GM12864 (cell line): ENCODE measurements at regions not wholly inside any gene's neighbourhood (a gene's known extent, or its start where the extent isn't known, plus 50 kb on each side); places are given as distances from the start of the nearest gene placed in this dataset.

ENCODE experiments used
- DNase-seq: peaks from one replicate; pipeline ENCODE4 v3.0.0-alpha.2; 2011; ENCODE audit warnings: low read depth
- H3K4me3 ChIP-seq: 2 replicates; pipeline ENCODE4 v1.5.1; 2011; ENCODE audit warnings: mild to moderate bottlenecking, low read depth, low read length, control low read depth
- TF ChIP-seq, protein P1 (sequence below): IDR thresholded peaks from 2 replicates; pipeline ENCODE4 v1.5.1; 2011; ENCODE audit warnings: low read depth, mild to moderate bottlenecking, moderate library complexity, low read length, control low read depth, inconsistent platforms; ENCODE audit errors: missing control alignments

GRCh38 chr13:60214213-60215055 lies 50.7 kb upstream of the DIAPH3 start:
- H3K4me3 ChIP-seq: no peak overlapping the region
- no peak for DNase-seq
- TF ChIP-seq, protein P1, sequence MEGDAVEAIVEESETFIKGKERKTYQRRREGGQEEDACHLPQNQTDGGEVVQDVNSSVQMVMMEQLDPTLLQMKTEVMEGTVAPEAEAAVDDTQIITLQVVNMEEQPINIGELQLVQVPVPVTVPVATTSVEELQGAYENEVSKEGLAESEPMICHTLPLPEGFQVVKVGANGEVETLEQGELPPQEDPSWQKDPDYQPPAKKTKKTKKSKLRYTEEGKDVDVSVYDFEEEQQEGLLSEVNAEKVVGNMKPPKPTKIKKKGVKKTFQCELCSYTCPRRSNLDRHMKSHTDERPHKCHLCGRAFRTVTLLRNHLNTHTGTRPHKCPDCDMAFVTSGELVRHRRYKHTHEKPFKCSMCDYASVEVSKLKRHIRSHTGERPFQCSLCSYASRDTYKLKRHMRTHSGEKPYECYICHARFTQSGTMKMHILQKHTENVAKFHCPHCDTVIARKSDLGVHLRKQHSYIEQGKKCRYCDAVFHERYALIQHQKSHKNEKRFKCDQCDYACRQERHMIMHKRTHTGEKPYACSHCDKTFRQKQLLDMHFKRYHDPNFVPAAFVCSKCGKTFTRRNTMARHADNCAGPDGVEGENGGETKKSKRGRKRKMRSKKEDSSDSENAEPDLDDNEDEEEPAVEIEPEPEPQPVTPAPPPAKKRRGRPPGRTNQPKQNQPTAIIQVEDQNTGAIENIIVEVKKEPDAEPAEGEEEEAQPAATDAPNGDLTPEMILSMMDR: no peak

- DNase-seq: no peak
- TF ChIP-seq, protein P1: no peak
- H3K4me3 ChIP-seq: no peak overlapping the region
These were observed 56.3 kb upstream of the DIAPH3 start for GRCh38 chr13:60220072-60220471.

GRCh38 chr13:60221581-60221980 lies 57.9 kb upstream of the DIAPH3 start:
- H3K4me3 ChIP-seq: no peak overlapping the region
- TF ChIP-seq, protein P1: no peak
- DNase-seq: no peak

DNA sequence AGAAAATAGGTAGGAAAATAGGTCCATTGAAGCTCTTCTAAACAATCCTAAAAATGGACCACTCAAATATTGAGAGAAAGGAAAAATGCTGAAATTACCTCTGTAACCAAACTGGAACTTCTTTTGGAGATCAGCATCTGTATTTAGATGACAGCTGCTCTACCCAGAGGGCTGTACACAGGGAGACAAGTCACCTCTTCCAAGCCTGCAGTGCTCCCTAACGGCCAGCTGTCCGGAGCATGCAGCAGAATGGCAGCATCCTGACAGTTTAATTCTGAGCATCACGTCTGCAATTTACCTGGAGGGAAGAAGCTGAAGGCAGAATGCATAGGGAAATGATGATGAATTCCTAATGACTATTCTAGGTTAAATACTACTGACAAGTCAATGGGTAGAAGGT lies 62.8 kb upstream of the DIAPH3 start:
- TF ChIP-seq, protein P1: peak; percentile 9
- no peak overlapping the region for H3K4me3 ChIP-seq
- DNase-seq: no peak

- no peak overlapping the region for H3K4me3 ChIP-seq
- TF ChIP-seq, protein P1: no peak
- DNase-seq: no peak
These were observed 63.4 kb upstream of the DIAPH3 start for GRCh38 chr13:60227158-60227557.

DNA sequence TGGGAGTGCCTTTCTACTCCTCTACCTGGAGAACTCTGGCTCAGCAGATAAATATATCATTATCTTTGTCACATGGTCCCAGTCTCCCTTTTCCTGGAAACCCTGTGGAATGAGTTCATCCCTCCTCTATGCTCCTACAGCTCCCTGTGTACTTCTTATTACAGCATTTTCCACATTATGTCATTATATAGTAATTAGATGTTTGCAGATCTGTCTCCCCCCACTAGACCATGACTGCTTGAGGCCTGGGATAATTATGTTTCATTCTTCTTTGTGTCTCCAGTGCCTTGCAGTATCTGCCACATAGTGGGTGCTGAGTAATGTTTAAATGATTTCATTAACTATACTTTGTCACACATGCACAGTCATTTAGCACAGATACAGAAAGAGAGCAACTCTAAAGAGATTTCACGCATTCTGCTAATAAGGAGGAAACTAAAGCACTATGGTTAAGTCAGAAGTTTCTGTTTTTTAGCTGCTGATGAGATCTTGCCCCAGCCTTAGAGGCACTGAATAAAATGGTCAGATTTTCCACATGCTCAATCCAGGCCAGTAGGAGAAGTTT lies 66.1 kb upstream of the DIAPH3 start:
- H3K4me3 ChIP-seq: no peak overlapping the region
- DNase-seq: no peak
- TF ChIP-seq, protein P1: no peak
